H1 (cell line): ENCODE measurements at regions not wholly inside any gene's neighbourhood (a gene's known extent, or its start where the extent isn't known, plus 50 kb on each side); places are given as distances from the start of the nearest gene placed in this dataset.
A peak's percentile ranks its signal among the peaks of the same experiment; 100 is the strongest.

Experiments used
- CTCF ChIA-PET: fragments of 300-600 bp; sonication (Branson Sonifier 250); formaldehyde crosslinking; loops from one replicate; lab custom pipeline; 2021; ENCODE audit not compliant: partially characterized antibody; lab: Charles Lee
- POLR2A ChIA-PET: fragments of 300-600 bp; sonication (Branson Sonifier 250); formaldehyde crosslinking; loops from one replicate; lab custom pipeline; 2021; ENCODE audit warnings: inconsistent platforms; ENCODE audit not compliant: partially characterized antibody; lab: Charles Lee
- DNase-seq, 2 experiments: peaks; one replicate each; pipeline versions ENCODE4 v3.0.0 to v3.0.0-alpha.2; 2010 to 2022; ENCODE audit warnings: low spot score in 2 of 2, low read depth in 1 of 2, mixed read lengths in 1 of 2
- FAIRE-seq: peaks from 2 replicates; lab custom pipeline; 2011; peaks lifted over from hg19 to GRCh38; lab: Jason Lieb, UNC
- H2AFZ ChIP-seq: 2 replicates; pipeline ENCODE4 v1.8.1; 2012; ENCODE audit warnings: low read length, inconsistent platforms
- H2AK5ac ChIP-seq: 2 replicates; pipeline ENCODE4 v1.6.1; 2013; ENCODE audit warnings: low read depth, low read length
- H2BK120ac ChIP-seq: replicated peaks from 2 replicates; pipeline ENCODE3; 2013; ENCODE audit warnings: low read depth, low read length, inconsistent platforms
- H2BK12ac ChIP-seq: 2 replicates; pipeline ENCODE4 v1.6.1; 2013; ENCODE audit warnings: low read depth, low read length
- H2BK15ac ChIP-seq: 2 replicates; pipeline ENCODE4 v1.6.1; 2013; ENCODE audit warnings: low read length
- H2BK20ac ChIP-seq: 2 replicates; pipeline ENCODE4 v1.6.1; 2013; ENCODE audit warnings: low read length
- H2BK5ac ChIP-seq: 2 replicates; pipeline ENCODE4 v1.6.1; 2013; ENCODE audit warnings: low read depth, low read length
- H3K14ac ChIP-seq: 2 replicates; pipeline ENCODE4 v1.6.1; 2013; ENCODE audit warnings: inconsistent platforms; ENCODE audit not compliant: insufficient read length
- H3K18ac ChIP-seq: 2 replicates; pipeline ENCODE4 v1.6.1; 2013; ENCODE audit warnings: low read length; ENCODE audit errors: extremely low read depth
- H3K23ac ChIP-seq: 2 replicates; pipeline ENCODE4 v1.6.1; 2013; ENCODE audit warnings: inconsistent platforms; ENCODE audit not compliant: insufficient read length
- H3K23me2 ChIP-seq: 2 replicates; pipeline ENCODE4 v1.6.1; 2013; ENCODE audit warnings: low read depth, low read length
- H3K27ac ChIP-seq: 2 replicates; pipeline ENCODE4 v1.6.1; 2011; ENCODE audit warnings: low read depth, low read length, inconsistent platforms
- H3K27me3 ChIP-seq, 4 experiments: replicated peaks in 1 of 4; 1 replicate in 1 of 4; 2 replicates in 3 of 4; pipeline versions ENCODE4 v1.6.1 to v1.8.1; 2011 to 2013; ENCODE audit warnings: low read length in 3 of 4, mild to moderate bottlenecking in 3 of 4, inconsistent platforms in 2 of 4, mixed read lengths in 2 of 4, moderate library complexity in 1 of 4; ENCODE audit not compliant: control insufficient read depth in 3 of 4, insufficient read depth in 3 of 4; ENCODE audit errors: extremely low read depth in 1 of 4
- H3K36me3 ChIP-seq, 4 experiments: 2 replicates each; pipeline versions ENCODE4 v1.6.1 to v1.8.1; 2011 to 2013; ENCODE audit warnings: mild to moderate bottlenecking in 4 of 4, low read length in 3 of 4, moderate library complexity in 2 of 4, control low read depth in 1 of 4, inconsistent platforms in 1 of 4; ENCODE audit not compliant: insufficient read depth in 4 of 4, control insufficient read depth in 2 of 4
- H3K4ac ChIP-seq: replicated peaks from 2 replicates; pipeline ENCODE3; 2013; ENCODE audit warnings: low read length, low read depth, mixed read lengths, inconsistent platforms; ENCODE audit not compliant: insufficient read length
- H3K4me1 ChIP-seq, 4 experiments: replicated peaks in 1 of 4; 1 replicate in 1 of 4; 2 replicates in 3 of 4; pipeline versions ENCODE4 v1.6.1 to v1.8.1; 2011 to 2013; ENCODE audit warnings: low read length in 3 of 4, inconsistent platforms in 2 of 4, mixed read lengths in 1 of 4; ENCODE audit not compliant: insufficient read depth in 4 of 4, control insufficient read depth in 3 of 4
- H3K4me2 ChIP-seq, 2 experiments: 2 replicates each; pipeline versions ENCODE4 v1.6.1 to v1.8.1; 2011 to 2013; ENCODE audit warnings: low read depth in 2 of 2, low read length in 2 of 2, control low read depth in 1 of 2, inconsistent platforms in 1 of 2, mild to moderate bottlenecking in 1 of 2; ENCODE audit not compliant: insufficient read depth in 1 of 2
- H3K4me3 ChIP-seq, 4 experiments: fragments of 200-600, 300-600 bp in 1 of 4; sonication (generic), shearing (Covaris generic), sonication (Bioruptor Twin) in 1 of 4; 2 replicates each; pipeline versions ENCODE4 v1.5.1 to v1.8.1; 2011 to 2016; ENCODE audit warnings: low read length in 4 of 4, low read depth in 3 of 4, control low read depth in 2 of 4, inconsistent platforms in 2 of 4, mild to moderate bottlenecking in 2 of 4, mixed read lengths in 1 of 4, moderate library complexity in 1 of 4; ENCODE audit not compliant: insufficient read depth in 2 of 4; ENCODE audit errors: extremely low read depth in 1 of 4
- H3K56ac ChIP-seq: replicated peaks from 2 replicates; pipeline ENCODE3; 2013; ENCODE audit warnings: low read depth, mild to moderate bottlenecking, mixed read lengths, low read length, inconsistent platforms; ENCODE audit not compliant: insufficient read length
- H3K79me1 ChIP-seq: 2 replicates; pipeline ENCODE4 v1.6.1; 2013; ENCODE audit warnings: low read depth, low read length, control low read depth
- H3K79me2 ChIP-seq, 2 experiments: 2 replicates each; pipeline versions ENCODE4 v1.6.1 to v1.8.1; 2012 to 2013; ENCODE audit warnings: low read length in 2 of 2, mild to moderate bottlenecking in 2 of 2, inconsistent platforms in 1 of 2; ENCODE audit not compliant: insufficient read depth in 2 of 2, control insufficient read depth in 1 of 2
- H3K9ac ChIP-seq, 4 experiments: replicated peaks in 1 of 4; 1 replicate in 1 of 4; 2 replicates in 3 of 4; pipeline versions ENCODE4 v1.6.1 to v1.8.1; 2011 to 2013; ENCODE audit warnings: low read depth in 3 of 4, low read length in 3 of 4, control low read depth in 2 of 4, mild to moderate bottlenecking in 2 of 4, moderate library complexity in 2 of 4, inconsistent platforms in 1 of 4; ENCODE audit errors: extremely low read depth in 1 of 4
- H3K9me3 ChIP-seq, 2 experiments: 2 replicates each; pipeline versions ENCODE4 v1.6.1 to v1.8.1; 2012 to 2013; ENCODE audit warnings: mild to moderate bottlenecking in 2 of 2, moderate library complexity in 2 of 2, control low read depth in 1 of 2, inconsistent platforms in 1 of 2, low read depth in 1 of 2, low read length in 1 of 2, mixed read lengths in 1 of 2; ENCODE audit not compliant: insufficient read depth in 2 of 2
- H4K20me1 ChIP-seq, 2 experiments: replicated peaks in 1 of 2; 2 replicates each; pipeline versions ENCODE3 to v1.8.1; 2011 to 2013; ENCODE audit warnings: inconsistent platforms in 2 of 2, low read length in 2 of 2, mild to moderate bottlenecking in 1 of 2; ENCODE audit not compliant: insufficient read depth in 2 of 2, control insufficient read depth in 1 of 2
- H4K5ac ChIP-seq: 2 replicates; pipeline ENCODE4 v1.6.1; 2013; ENCODE audit warnings: low read length, low read depth, mixed read lengths, inconsistent platforms; ENCODE audit not compliant: insufficient read length
- H4K8ac ChIP-seq: 2 replicates; pipeline ENCODE4 v1.8.0; 2013; ENCODE audit warnings: mild to moderate bottlenecking, moderate library complexity, low read length, inconsistent platforms; ENCODE audit not compliant: insufficient read depth; ENCODE audit errors: extremely low read depth
- H4K91ac ChIP-seq: replicated peaks from 2 replicates; pipeline ENCODE3; 2013; ENCODE audit warnings: low read length, mixed read lengths, inconsistent platforms; ENCODE audit not compliant: insufficient read length
- CHD2 ChIP-seq: IDR thresholded peaks from 2 replicates; pipeline ENCODE4 v1.6.1; 2012; ENCODE audit warnings: low read length, improper control_type of control experiment
- CTBP2 ChIP-seq: IDR thresholded peaks from 2 replicates; pipeline ENCODE4 v1.7.0; 2011; ENCODE audit warnings: borderline replicate concordance, mild to moderate bottlenecking, moderate library complexity, mixed read lengths, low read length; ENCODE audit not compliant: insufficient read depth, insufficient read length
- FOSL1 ChIP-seq: IDR thresholded peaks from 2 replicates; pipeline ENCODE4 v1.6.1; 2011; ENCODE audit warnings: mild to moderate bottlenecking, low read depth, low read length, moderate library complexity; ENCODE audit not compliant: insufficient read depth
- HDAC6 ChIP-seq: IDR thresholded peaks from one replicate; pipeline ENCODE4 v1.7.1; 2012; ENCODE audit warnings: low read depth, mild to moderate bottlenecking, inconsistent platforms, low read length, moderate library complexity
- KDM1A ChIP-seq: fragments of 200-600, 300-600 bp; sonication (generic); IDR thresholded peaks from 2 replicates; pipeline ENCODE4 v1.7.1; 2016; ENCODE audit warnings: mild to moderate bottlenecking, low read length, borderline replicate concordance
- MAFK ChIP-seq: IDR thresholded peaks from 2 replicates; pipeline ENCODE4 v1.6.1; 2012; ENCODE audit warnings: low read depth, mild to moderate bottlenecking, improper control_type of control experiment, low read length
- RXRA ChIP-seq: IDR thresholded peaks from 2 replicates; pipeline ENCODE4 v1.6.1; 2011; ENCODE audit warnings: low read depth, mild to moderate bottlenecking, low read length, moderate library complexity; ENCODE audit not compliant: insufficient read depth
- SAP30 ChIP-seq: fragments of 300-600 bp; sonication (generic); IDR thresholded peaks from 2 replicates; pipeline ENCODE4 v1.7.1; 2012; ENCODE audit warnings: low read length, moderate library complexity, mild to moderate bottlenecking, inconsistent platforms; ENCODE audit not compliant: insufficient read depth, insufficient replicate concordance
- SP4 ChIP-seq: IDR thresholded peaks from 2 replicates; pipeline ENCODE4 v1.6.1; 2012; ENCODE audit warnings: low read length, inconsistent platforms
- TAF1 ChIP-seq: IDR thresholded peaks from 2 replicates; pipeline ENCODE4 v1.6.1; 2011; ENCODE audit warnings: mild to moderate bottlenecking, low read depth, low read length
- TEAD4 ChIP-seq: IDR thresholded peaks from 2 replicates; pipeline ENCODE4 v1.6.1; 2012; ENCODE audit warnings: low read depth, low read length, inconsistent platforms, mixed read lengths
- WGBS, 2 experiments: shearing (Covaris generic) in 1 of 2; methylation state at CpG; one replicate each; pipeline versions ENCODE4 v1.1.6 to v1.1.7; 2013 to 2015; ENCODE audit warnings: low lambda C conversion rate in 2 of 2, mixed read lengths in 2 of 2, inconsistent platforms in 1 of 2, low coverage in 1 of 2, missing lambda C conversion rate in 1 of 2; ENCODE audit not compliant: insufficient replicate concordance in 2 of 2, insufficient coverage in 1 of 2, insufficient read length in 1 of 2; ENCODE audit errors: extremely low coverage in 1 of 2, missing lambda C conversion rate in 1 of 2; 5-methylcytosine and 5-hydroxymethylcytosine counted together
- TF ChIP-seq, protein P1 (sequence below): IDR thresholded peaks from 2 replicates; pipeline ENCODE4 v1.6.1; 2012; ENCODE audit warnings: inconsistent platforms
- TF ChIP-seq, protein P2 (sequence below): IDR thresholded peaks from 2 replicates; pipeline ENCODE4 v1.6.1; 2011; ENCODE audit warnings: low read depth, mild to moderate bottlenecking, low read length; ENCODE audit not compliant: insufficient read depth
- TF ChIP-seq, protein P3 (sequence below): IDR thresholded peaks from 2 replicates; pipeline ENCODE4 v1.6.1; 2012; ENCODE audit warnings: inconsistent platforms

DNA sequence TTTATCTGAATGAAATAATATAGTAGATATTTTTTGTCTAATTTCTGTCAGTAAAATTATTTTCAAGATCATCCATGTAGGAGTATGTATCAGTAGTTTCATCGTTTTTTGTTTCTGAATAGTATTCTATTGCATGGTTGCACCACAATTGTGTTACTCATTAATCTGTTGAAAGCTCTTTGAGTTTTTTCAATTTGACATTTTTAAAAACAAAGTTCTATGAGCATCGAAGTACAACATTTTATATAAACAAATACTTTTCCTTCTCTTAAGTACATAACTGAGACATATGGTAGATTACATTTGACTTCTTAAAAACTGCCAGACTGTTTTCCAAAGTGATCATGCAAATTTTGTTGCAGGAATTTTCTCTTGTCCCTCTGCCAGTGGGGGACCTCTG, 1113.1 kb upstream of the CITED2 start:
- CTCF ChIA-PET: no interaction called here
- 92% methylated on average over 2 of the region's 2 CpGs; no CpG with 5 or more reads in 1 of the 2 experiments for WGBS, 2 experiments
- no peak overlapping the region for H3K27ac ChIP-seq
- H2AK5ac ChIP-seq: no peak overlapping the region
- H3K9me3 ChIP-seq: no peaks in the 10 kb centered on the region
- H3K36me3 ChIP-seq: no peaks in the 10 kb centered on the region
- H2AFZ ChIP-seq: peak overlapping the region; percentile 59; the same call in 1 of the 2 replicates
- 0 out of 7 replicates have a peak, but pooled peaks cover 0 to 3% (median 0%) of the 10 kb centered on the region in 4 experiments for H3K4me1 ChIP-seq
- no peaks in the 10 kb centered on the region for H3K27me3 ChIP-seq
- no peaks in the 10 kb centered on the region for H4K20me1 ChIP-seq
- no peak overlapping the region for H3K4ac ChIP-seq
- no peak overlapping the region for H3K18ac ChIP-seq
- no peak overlapping the region for H3K4me2 ChIP-seq
- no peak overlapping the region for H3K23ac ChIP-seq
- H2BK20ac ChIP-seq: no peak overlapping the region
- DNase-seq (no peak), FAIRE-seq (no peak)
- H2BK5ac ChIP-seq: no peak overlapping the region
- POLR2A ChIA-PET: no interaction called here
- no peaks in the 10 kb centered on the region for H3K23me2 ChIP-seq
- no peak overlapping the region for H4K5ac ChIP-seq
- no peak overlapping the region for H3K9ac ChIP-seq
- no peaks in the 10 kb centered on the region for H3K79me1 ChIP-seq
- no peak overlapping the region for H3K56ac ChIP-seq
- H4K8ac ChIP-seq: no peak overlapping the region
- H2BK15ac ChIP-seq: no peak overlapping the region
- H3K79me2 ChIP-seq: no peaks in the 10 kb centered on the region
- no peak overlapping the region for H3K14ac ChIP-seq
- no peak overlapping the region for H2BK120ac ChIP-seq
- H3K4me3 ChIP-seq: no peak overlapping the region
- no peak overlapping the region for H2BK12ac ChIP-seq
- H4K91ac ChIP-seq: no peak overlapping the region
- TF ChIP-seq TAF1 (no peak), HDAC6 (no peak), SP4 (no peak), MAFK (no peak), TEAD4 (no peak), FOSL1 (no peak), SAP30 (no peak), CTBP2 (no peak), RXRA (no peak), KDM1A (no peak), CHD2 (no peak)
- TF ChIP-seq, protein P1, sequence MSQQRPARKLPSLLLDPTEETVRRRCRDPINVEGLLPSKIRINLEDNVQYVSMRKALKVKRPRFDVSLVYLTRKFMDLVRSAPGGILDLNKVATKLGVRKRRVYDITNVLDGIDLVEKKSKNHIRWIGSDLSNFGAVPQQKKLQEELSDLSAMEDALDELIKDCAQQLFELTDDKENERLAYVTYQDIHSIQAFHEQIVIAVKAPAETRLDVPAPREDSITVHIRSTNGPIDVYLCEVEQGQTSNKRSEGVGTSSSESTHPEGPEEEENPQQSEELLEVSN: no peak
- TF ChIP-seq, protein P2, sequence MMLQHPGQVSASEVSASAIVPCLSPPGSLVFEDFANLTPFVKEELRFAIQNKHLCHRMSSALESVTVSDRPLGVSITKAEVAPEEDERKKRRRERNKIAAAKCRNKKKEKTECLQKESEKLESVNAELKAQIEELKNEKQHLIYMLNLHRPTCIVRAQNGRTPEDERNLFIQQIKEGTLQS: no peak
- TF ChIP-seq, protein P3, sequence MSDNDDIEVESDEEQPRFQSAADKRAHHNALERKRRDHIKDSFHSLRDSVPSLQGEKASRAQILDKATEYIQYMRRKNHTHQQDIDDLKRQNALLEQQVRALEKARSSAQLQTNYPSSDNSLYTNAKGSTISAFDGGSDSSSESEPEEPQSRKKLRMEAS: no peak
